WI38 (cell line): ENCODE measurements at regions not wholly inside any gene's neighbourhood (a gene's known extent, or its start where the extent isn't known, plus 50 kb on each side); places are given as distances from the start of the nearest gene placed in this dataset.

Source experiments
- H3K4me3 ChIP-seq: 2 replicates; pipeline ENCODE4 v1.5.1; 2011; ENCODE audit warnings: low read depth, mild to moderate bottlenecking, control low read depth, low read length
- TF ChIP-seq, protein P1 (sequence below): IDR thresholded peaks from 2 replicates; pipeline ENCODE4 v1.5.1; 2012; ENCODE audit warnings: low read depth, mild to moderate bottlenecking, control low read depth, low read length

DNA sequence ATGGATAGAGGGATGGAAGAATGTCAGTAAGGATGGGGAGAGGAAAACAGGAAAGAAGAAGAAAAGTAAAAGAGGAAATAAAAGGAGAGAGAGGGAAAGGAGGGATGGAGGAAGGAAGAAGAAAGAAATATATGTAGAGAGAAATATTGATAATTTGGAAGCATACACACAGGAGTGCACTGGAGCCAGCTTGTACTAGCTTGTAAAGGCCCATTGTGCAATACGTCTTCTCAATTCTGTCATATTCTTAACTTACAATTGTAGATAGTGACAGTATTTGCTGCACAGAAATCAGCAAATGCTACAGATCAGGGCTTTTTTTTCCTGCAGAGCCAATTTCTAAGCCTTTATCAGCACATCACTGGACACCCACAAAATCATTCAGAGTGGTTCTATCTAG is 458.8 kb upstream of the WWC1 start:
- no peak overlapping the region for H3K4me3 ChIP-seq
- TF ChIP-seq, protein P1, sequence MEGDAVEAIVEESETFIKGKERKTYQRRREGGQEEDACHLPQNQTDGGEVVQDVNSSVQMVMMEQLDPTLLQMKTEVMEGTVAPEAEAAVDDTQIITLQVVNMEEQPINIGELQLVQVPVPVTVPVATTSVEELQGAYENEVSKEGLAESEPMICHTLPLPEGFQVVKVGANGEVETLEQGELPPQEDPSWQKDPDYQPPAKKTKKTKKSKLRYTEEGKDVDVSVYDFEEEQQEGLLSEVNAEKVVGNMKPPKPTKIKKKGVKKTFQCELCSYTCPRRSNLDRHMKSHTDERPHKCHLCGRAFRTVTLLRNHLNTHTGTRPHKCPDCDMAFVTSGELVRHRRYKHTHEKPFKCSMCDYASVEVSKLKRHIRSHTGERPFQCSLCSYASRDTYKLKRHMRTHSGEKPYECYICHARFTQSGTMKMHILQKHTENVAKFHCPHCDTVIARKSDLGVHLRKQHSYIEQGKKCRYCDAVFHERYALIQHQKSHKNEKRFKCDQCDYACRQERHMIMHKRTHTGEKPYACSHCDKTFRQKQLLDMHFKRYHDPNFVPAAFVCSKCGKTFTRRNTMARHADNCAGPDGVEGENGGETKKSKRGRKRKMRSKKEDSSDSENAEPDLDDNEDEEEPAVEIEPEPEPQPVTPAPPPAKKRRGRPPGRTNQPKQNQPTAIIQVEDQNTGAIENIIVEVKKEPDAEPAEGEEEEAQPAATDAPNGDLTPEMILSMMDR: no peak

DNA sequence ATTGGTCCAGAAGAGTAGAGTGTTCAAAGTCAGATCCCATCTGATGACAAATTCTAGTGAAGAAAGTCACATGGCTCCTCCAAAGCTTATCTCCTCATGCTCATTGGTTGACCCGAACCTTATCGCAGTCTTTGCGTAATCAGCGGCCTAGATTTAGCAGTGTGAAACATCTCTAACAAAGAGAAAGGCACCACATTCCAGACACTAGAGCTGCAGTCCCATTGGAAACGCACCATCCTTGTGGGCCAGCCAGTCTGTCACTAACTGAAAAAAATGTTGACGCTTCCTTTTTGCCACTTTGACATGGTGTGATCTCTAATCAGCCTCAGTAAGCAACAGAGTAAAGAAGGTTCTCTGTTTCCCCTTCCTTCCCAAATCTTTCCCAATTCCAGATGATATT is 458.0 kb upstream of the WWC1 start:
- TF ChIP-seq, protein P1: no peak
- no peak overlapping the region for H3K4me3 ChIP-seq

DNA sequence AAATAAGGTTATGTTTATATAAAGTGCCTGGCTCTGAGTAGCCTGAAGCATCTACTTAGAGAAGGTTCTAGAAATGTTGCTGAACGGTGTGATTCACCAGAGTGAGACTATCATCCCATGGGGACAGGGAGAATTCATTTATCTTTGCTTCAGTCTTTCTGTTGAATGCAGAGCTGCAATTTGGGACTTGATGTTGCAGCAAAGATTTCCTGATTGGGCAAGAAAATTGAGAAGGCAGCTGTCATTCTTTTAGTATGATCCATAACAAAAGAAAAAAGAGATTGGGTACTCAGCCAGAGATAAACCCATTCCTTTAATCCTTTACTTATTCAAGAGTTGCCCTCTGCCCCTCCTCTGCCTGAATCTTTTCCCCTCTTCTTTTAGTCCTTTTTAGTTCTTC is 456.3 kb upstream of the WWC1 start:
- TF ChIP-seq, protein P1: no peak
- H3K4me3 ChIP-seq: no peak overlapping the region

DNA sequence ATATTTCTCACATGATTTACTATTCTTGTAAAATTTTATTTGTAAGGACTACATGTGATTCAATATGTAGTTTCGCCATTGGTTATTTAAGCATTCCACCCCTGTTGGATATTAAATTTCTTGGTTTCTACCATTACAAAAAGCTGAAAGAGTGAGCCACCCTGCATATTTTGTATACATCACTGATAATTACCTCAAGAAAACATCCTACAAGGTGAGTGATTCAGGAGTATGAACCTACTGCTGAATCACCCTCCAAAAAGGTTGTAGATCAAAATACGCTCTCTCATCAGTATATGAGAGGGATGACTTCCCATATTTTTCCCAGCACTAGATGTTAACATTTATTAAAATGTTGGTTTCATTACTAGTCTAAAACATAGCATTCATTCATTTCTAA is 454.3 kb upstream of the WWC1 start:
- no peak overlapping the region for H3K4me3 ChIP-seq
- TF ChIP-seq, protein P1: no peak

DNA sequence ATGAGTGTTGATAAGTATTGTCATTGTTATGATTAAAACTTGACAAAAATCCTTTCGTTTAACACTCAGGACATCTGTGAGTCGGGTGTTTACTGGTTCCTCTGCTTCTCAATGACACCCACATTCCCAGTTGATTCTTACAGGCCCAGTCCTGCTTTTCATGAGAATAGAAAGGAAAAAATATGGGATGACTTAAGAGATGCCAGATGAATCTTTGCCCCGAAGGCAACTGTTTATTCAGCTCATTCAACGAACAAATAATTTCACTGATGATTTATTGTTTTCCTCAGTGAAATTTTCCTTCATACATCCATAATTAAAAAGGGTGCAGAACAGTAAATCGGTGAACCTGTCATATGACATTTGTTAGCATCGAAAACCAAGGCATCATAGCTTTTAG is 452.4 kb upstream of the WWC1 start:
- TF ChIP-seq, protein P1: no peak
- H3K4me3 ChIP-seq: no peak overlapping the region

DNA sequence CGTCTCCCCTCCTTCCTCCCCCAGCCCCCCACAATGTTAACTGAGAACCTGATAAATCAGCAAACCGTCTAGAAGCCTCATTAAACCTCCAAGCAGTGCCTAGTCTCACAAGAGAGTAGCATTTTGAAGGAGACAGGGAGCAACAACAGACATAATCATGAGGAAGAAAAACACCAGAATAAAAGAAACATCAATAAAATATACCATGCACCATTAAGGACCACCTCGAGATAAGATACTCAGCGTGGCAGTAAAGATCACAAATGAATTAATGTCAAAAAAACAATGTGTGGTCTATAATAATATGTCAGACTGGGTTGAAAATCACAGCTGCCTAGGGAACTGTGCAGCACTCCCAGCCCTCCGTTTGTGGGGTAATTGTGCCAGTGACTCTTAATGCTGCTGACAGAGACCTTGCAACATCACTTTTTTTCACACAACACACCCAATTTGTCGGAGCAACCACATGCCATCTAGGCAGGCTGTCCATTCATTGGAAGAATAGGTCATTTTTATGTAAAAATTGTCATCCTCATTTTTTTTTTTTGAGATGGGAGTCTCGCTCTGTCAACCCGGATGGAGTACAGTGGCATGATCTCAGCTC is 450.8 kb upstream of the WWC1 start:
- TF ChIP-seq, protein P1: no peak

DNA sequence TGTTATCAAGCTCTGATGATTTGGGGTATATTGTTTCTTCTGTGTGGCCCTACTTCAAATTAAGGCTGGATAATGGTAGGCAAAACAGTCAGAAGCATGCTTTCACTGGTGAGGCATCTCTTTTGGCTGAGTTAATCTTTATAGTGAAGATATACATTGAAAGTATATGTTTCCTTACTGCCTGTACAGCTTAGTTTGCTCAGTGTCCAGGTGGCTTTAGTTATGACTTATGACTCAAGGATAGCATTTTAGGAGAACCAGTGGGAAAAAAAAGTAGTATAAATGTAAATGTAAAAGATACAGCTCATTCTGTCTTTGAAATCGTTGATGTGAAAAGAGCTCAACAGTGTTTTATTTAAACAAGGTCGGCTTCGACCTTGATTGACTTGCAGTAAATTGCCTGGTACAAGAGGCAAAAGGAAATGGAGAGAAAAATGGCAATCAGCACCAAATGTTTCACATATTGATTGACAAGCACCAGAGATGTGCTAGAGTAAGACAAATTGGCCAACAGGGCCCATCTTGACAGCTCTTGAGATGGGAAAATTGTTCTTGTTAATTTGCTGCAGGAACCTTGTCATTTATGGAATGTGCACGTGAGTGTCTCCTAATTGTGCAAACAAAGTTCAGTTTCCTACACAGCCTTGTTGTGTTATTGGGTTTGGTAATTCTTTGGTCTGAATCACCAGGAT is 447.4 kb upstream of the WWC1 start:
- H3K4me3 ChIP-seq: no peak overlapping the region
- TF ChIP-seq, protein P1: no peak

More for the DNA sequence above, 450.8 kb upstream of the WWC1 start:
- H3K4me3 ChIP-seq: no peak overlapping the region
